PC-9 (cell line): ENCODE measurements at regions not wholly inside any gene's neighbourhood (a gene's known extent, or its start where the extent isn't known, plus 50 kb on each side); places are given as distances from the start of the nearest gene placed in this dataset.

Source experiments
- EZH2 ChIP-seq: fragments of 200-600 bp; sonication (generic); IDR thresholded peaks from 2 replicates; pipeline ENCODE4 v1.8.0; 2017; ENCODE audit warnings: antibody characterized with exemption, low read depth
- TF ChIP-seq, protein P1 (sequence below): fragments of 200-600 bp; sonication (generic); conservative IDR thresholded peaks from 2 replicates; pipeline ENCODE4 v1.6.1; 2017; ENCODE audit warnings: mixed run types, antibody characterized with exemption, mild to moderate bottlenecking, moderate library complexity

DNA sequence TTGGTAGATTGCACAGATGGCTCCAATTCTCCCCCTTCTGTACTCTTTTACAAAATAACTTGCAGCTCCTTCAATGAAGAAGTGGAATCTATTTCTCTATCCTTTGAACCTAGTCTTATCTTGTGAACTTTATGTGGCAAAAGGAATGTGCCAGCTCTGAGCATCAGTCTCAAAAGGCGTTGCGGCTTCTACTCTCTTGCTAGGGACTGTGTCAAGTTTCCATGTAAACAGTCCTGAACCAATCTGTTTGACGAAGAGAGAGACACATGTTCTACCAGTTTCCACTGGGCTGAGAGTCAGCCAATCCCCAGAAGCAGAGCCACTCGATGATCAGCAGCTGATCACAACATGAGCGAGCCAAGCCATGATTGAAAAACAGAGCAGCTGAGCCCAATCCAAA is 439.7 kb upstream of the SETBP1 start:
- TF ChIP-seq, protein P1, sequence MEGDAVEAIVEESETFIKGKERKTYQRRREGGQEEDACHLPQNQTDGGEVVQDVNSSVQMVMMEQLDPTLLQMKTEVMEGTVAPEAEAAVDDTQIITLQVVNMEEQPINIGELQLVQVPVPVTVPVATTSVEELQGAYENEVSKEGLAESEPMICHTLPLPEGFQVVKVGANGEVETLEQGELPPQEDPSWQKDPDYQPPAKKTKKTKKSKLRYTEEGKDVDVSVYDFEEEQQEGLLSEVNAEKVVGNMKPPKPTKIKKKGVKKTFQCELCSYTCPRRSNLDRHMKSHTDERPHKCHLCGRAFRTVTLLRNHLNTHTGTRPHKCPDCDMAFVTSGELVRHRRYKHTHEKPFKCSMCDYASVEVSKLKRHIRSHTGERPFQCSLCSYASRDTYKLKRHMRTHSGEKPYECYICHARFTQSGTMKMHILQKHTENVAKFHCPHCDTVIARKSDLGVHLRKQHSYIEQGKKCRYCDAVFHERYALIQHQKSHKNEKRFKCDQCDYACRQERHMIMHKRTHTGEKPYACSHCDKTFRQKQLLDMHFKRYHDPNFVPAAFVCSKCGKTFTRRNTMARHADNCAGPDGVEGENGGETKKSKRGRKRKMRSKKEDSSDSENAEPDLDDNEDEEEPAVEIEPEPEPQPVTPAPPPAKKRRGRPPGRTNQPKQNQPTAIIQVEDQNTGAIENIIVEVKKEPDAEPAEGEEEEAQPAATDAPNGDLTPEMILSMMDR, result no peak
- TF ChIP-seq EZH2, result no peak
